ENCODE measurements at regions not wholly inside any gene's neighbourhood (a gene's known extent, or its start where the extent isn't known, plus 50 kb on each side); places are given as distances from the start of the nearest gene placed in this dataset.
"Not testable (repeated sequence)": the region's sequence is repeated elsewhere in the genome, so short reads cannot be mapped to it uniquely, and the experiment has no call there.

- DNase-seq (ENCODE audit: low read depth in 2 of 2): no peak
Measured at GRCh38 chr10:64408391-64409183, 887.4 kb downstream of the REEP3 start.

- no peak for DNase-seq (ENCODE audit: low read depth in 2 of 2)
Measured at GRCh38 chr10:64409349-64409748, 888.1 kb downstream of the REEP3 start.

GRCh38 chr10:64416011-64416410 lies 894.8 kb downstream of the REEP3 start:
- no peak for DNase-seq (ENCODE audit: low read depth in 2 of 2)

GRCh38 chr10:64419461-64419860 lies 898.3 kb downstream of the REEP3 start:
- no peak for DNase-seq (ENCODE audit: low read depth in 2 of 2)

- DNase-seq (ENCODE audit: low read depth in 2 of 2): no peak
Measured at GRCh38 chr10:64426745-64427144, 905.5 kb downstream of the REEP3 start.

- no peak for DNase-seq (ENCODE audit: low read depth in 2 of 2)
Measured at GRCh38 chr10:64430690-64431323, 909.6 kb downstream of the REEP3 start.

- not testable (repeated sequence) for DNase-seq (ENCODE audit: low read depth in 2 of 2)
Measured at GRCh38 chr10:64441872-64442271, 920.7 kb downstream of the REEP3 start.

GRCh38 chr10:64444163-64444562 lies 923.0 kb downstream of the REEP3 start:
- no peak for DNase-seq (ENCODE audit: low read depth in 2 of 2)

GRCh38 chr10:64444564-64444963 lies 923.4 kb downstream of the REEP3 start:
- no peak for DNase-seq (ENCODE audit: low read depth in 2 of 2)

- DNase-seq (ENCODE audit: low read depth in 2 of 2): no peak
Measured at GRCh38 chr10:64449603-64450002, 928.4 kb downstream of the REEP3 start.

- no peak for DNase-seq (ENCODE audit: low read depth in 2 of 2)
Measured at GRCh38 chr10:64450312-64450711, 929.1 kb downstream of the REEP3 start.

- DNase-seq (ENCODE audit: low read depth in 2 of 2): no peak
Measured at GRCh38 chr10:64454962-64455361, 933.8 kb downstream of the REEP3 start.

GRCh38 chr10:64458306-64458705 lies 937.1 kb downstream of the REEP3 start:
- DNase-seq (ENCODE audit: low read depth in 2 of 2): no peak

- DNase-seq (ENCODE audit: low read depth in 2 of 2): no peak
Measured at GRCh38 chr10:64463406-64463805, 942.2 kb downstream of the REEP3 start.

- no peak for DNase-seq (ENCODE audit: low read depth in 2 of 2)
Measured at GRCh38 chr10:64465653-64466052, 944.5 kb downstream of the REEP3 start.

- DNase-seq (ENCODE audit: low read depth in 2 of 2): no peak
Measured at GRCh38 chr10:64468219-64468618, 947.0 kb downstream of the REEP3 start.

GRCh38 chr10:64476506-64476905 lies 955.3 kb downstream of the REEP3 start:
- DNase-seq (ENCODE audit: low read depth in 2 of 2): no peak

- DNase-seq (ENCODE audit: low read depth in 2 of 2): no peak
Measured at GRCh38 chr10:64477791-64478190, 956.6 kb downstream of the REEP3 start.

- no peak for DNase-seq (ENCODE audit: low read depth in 2 of 2)
Measured at GRCh38 chr10:64484811-64485330, 963.7 kb downstream of the REEP3 start.

- no peak for DNase-seq (ENCODE audit: low read depth in 2 of 2)
Measured at GRCh38 chr10:64486149-64486548, 964.9 kb downstream of the REEP3 start.

GRCh38 chr10:64486901-64487300 lies 965.7 kb downstream of the REEP3 start:
- DNase-seq (ENCODE audit: low read depth in 2 of 2): no peak

GRCh38 chr10:64494901-64495300 lies 973.7 kb downstream of the REEP3 start:
- DNase-seq (ENCODE audit: low read depth in 2 of 2): no peak

- no peak for DNase-seq (ENCODE audit: low read depth in 2 of 2)
Measured at GRCh38 chr10:64497306-64497705, 976.1 kb downstream of the REEP3 start.

Measured in stimulated activated CD8-positive, alpha-beta memory T cell treated with anti-CD3 and anti-CD28 coated beads, Interleukin-7, amount 100 ng/mL, for 1 hour (primary cell).